Fibroblast of lung (primary cell): ENCODE measurements at regions not wholly inside any gene's neighbourhood (a gene's known extent, or its start where the extent isn't known, plus 50 kb on each side); places are given as distances from the start of the nearest gene placed in this dataset.

ENCODE experiments used
- EZH2 ChIP-seq: IDR thresholded peaks from 2 replicates; pipeline ENCODE4 v1.5.1; 2012; ENCODE audit warnings: low read length, control low read depth, mild to moderate bottlenecking; ENCODE audit errors: missing control alignments
- TF ChIP-seq, protein P1 (sequence below), 2 donors: IDR thresholded peaks in 1 of 2; conservative IDR thresholded peaks in 1 of 2; 1 replicate in 1 of 2; 2 replicates in 1 of 2; pipeline ENCODE4 v1.5.1; 2011 to 2012; ENCODE audit warnings: low read length in 2 of 2, control low read depth in 1 of 2, inconsistent platforms in 1 of 2, low read depth in 1 of 2, mild to moderate bottlenecking in 1 of 2

DNA sequence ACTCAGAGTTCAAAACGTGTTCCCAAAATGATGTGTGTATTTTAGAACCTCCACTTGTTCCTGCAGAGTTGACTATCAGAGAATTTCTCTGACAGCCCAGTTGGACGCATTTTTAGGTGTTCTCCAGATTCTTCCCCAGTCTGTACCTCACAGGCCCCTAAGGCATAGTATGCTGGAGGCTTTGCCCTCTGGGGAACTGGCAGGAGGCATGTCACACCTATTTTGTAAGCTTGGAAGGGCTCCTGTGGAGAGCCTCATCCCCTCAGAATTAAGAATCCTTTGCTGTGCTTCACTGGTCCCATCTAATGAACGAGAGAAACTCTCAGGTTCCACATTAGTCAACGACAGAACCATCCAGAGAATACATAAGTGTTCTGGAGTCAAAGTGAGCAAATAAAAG is 144.1 kb upstream of the SLC30A5 start:
- TF ChIP-seq, protein P1, sequence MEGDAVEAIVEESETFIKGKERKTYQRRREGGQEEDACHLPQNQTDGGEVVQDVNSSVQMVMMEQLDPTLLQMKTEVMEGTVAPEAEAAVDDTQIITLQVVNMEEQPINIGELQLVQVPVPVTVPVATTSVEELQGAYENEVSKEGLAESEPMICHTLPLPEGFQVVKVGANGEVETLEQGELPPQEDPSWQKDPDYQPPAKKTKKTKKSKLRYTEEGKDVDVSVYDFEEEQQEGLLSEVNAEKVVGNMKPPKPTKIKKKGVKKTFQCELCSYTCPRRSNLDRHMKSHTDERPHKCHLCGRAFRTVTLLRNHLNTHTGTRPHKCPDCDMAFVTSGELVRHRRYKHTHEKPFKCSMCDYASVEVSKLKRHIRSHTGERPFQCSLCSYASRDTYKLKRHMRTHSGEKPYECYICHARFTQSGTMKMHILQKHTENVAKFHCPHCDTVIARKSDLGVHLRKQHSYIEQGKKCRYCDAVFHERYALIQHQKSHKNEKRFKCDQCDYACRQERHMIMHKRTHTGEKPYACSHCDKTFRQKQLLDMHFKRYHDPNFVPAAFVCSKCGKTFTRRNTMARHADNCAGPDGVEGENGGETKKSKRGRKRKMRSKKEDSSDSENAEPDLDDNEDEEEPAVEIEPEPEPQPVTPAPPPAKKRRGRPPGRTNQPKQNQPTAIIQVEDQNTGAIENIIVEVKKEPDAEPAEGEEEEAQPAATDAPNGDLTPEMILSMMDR (conservative IDR thresholded peaks at IDR 0.05 in 1 of 2, IDR thresholded peaks at IDR 0.05 in 1 of 2; ENCODE audit: low read depth in 1 of 2, low read length in 2 of 2): no peak
- no peak for TF ChIP-seq EZH2
